ENCODE measurements at regions not wholly inside any gene's neighbourhood (a gene's known extent, or its start where the extent isn't known, plus 50 kb on each side); places are given as distances from the start of the nearest gene placed in this dataset.

DNA sequence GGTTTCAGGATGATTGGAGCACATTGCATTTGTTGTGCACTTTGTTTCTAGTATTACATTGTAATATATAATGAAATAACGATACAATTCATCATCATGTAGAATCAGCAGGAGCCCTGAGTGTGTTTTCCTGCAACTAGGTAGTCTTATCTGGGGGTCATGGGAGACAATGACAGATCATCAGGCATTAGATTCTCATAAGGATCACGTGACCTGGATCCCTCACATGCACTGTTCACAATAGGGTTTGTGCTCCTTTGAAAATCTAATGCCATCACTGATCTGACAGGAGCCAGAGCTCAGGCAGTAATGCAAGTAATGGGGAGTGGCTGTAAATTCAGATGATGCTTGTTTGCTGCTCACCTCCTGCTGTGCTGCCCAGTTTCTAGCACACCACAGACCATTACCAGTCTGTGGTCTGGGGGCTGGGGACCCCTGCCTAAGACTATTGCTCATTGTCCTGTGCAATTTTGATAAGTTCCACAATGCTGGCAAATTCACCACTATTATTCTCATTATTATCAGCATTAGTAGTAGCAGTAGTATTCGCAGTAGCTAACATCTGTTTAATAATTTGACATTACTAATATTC lies 428.7 kb upstream of the TNP1 start:
- no peak for ATAC-seq
- DNase-seq = no peak
- intact Hi-C loops (cut with micrococcal nuclease) = no loop called here

DNA sequence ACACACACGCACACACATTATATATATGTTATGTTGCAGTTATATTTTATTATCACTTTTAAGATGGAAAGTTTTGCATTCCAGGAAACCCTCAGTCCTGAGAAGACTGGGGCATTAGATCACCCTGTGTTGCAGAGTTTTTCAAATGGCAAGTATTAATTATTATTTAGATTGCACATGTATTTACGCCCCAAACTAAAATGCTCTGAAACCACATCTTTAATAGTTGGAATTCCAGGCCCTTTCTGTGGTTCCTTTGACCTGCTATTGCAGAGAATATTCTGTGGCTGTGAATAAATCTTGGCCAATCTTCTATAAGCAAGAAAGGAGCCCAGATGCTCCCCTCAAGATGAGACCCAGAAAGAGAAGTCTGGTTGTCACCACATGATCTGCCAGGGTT lies 427.0 kb upstream of the TNP1 start:
- ATAC-seq (no peak), DNase-seq (no peak)
- intact Hi-C loops (cut with micrococcal nuclease) = no loop called here

DNA sequence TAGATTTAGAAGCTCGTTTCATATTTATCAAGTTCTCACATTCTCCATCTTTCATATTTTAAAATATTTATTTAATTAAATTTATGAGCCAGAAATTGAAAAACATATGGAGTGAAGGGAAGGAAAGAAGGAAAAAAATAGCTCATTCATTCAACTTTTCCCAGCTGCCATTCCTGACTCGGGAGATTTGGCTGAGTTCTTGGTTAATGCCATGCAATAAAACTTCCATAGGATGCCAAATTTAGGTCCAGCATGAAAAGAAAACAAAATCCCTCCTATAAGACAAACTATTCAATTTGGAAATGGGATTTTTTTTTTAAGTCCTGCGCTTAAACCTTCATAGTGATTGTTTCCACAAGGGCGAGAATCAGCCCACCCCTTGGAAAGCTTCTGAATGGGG lies 426.1 kb upstream of the TNP1 start:
- DNase-seq = no peak
- no peak for ATAC-seq
- intact Hi-C loops (cut with micrococcal nuclease) = no loop called here

DNA sequence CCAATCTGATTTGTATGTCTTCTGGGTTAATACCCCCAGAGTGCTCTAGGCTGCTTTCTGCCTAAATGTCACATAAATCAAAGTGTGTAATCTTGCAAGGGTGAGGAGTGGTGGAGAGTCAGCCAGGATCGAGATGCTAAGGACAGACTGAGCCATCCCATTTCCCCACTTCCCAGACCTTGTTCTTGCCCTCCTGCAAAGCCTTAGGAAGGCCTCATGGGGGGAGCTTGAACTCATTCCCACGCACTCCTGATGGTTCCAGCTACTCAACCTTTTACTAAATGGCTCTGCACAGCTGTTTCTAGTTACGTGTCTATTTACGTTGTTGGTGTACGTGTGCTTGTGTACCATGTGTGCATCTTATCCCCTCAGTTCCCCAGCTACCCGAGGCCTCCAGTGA lies 423.6 kb upstream of the TNP1 start:
- DNase-seq (peak; percentile 28), ATAC-seq (peak; percentile 35)
- intact Hi-C loops (cut with micrococcal nuclease) = no loop called here

DNA sequence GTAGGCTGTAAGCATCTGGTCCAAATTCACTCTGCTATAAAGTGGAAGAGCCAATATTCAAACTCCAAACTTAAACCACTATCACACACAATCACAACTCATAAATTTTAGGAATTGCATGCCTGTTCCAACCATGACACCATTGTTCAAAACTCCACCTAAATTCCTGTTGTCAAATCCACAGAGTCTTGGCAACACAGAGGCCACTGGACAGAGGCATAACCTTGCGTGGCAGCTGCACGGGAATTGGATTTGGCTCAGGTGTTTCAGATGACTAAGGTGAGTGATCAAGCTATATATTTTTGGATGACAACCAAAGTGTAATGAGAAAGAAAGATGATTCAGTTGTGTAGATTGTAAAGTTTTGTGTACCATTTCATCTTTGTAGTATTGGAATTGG lies 422.7 kb upstream of the TNP1 start:
- ATAC-seq = no peak
- DNase-seq = no peak
- intact Hi-C loops (cut with micrococcal nuclease) = no loop called here

DNA sequence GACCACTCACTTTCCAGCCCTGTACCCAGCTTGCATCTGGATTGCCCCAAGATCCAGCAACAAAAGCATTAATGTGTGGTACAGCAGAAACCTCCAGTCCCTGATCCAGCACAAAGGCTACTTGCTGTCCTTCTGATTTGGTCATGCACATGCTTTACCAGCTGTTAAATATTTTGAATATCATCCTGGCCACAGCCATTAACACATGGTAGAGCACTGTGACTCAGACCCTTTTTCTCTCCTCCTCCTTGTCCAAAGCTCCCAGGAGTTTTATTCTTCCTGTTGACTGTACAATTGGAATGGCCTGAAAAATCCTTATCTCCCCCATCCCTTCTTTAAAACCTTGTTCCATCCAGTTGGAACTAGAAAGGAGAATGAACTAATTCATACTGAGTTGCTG lies 419.7 kb upstream of the TNP1 start:
- intact Hi-C loops (cut with micrococcal nuclease) = no loop called here
- ATAC-seq (peak; percentile 92), DNase-seq (no peak)

- ATAC-seq (peak; percentile 7), DNase-seq (no peak)
- intact Hi-C loops (cut with micrococcal nuclease) = no loop called here
Measured at GRCh38 chr2:217279140-217279539, 419.3 kb upstream of the TNP1 start.

- ATAC-seq = peak; percentile 32
- peak; percentile 28 for DNase-seq
- intact Hi-C loops (cut with micrococcal nuclease) = no loop called here
Measured at GRCh38 chr2:217277646-217278398, 418.0 kb upstream of the TNP1 start.

DNA sequence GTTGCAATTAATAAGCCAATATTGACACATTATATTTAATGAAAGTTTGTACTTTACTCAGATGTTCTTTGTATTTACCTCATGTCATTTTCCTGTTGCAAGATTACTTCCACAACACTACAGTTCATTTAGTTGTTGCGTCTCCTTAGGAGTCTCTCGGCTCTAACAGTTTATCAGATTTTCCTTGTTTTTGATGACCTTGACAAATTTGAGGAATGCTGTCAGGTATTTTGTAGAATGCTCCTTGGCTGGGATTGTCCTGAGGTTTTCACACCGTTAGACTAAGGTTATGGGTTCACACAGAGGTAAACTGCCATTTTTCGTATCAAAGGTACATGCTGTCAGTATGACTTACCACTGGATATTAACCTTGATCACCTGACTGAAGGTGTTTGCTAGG lies 416.6 kb upstream of the TNP1 start:
- no peak for ATAC-seq
- no peak for DNase-seq
- intact Hi-C loops (cut with micrococcal nuclease) = no loop called here

DNA sequence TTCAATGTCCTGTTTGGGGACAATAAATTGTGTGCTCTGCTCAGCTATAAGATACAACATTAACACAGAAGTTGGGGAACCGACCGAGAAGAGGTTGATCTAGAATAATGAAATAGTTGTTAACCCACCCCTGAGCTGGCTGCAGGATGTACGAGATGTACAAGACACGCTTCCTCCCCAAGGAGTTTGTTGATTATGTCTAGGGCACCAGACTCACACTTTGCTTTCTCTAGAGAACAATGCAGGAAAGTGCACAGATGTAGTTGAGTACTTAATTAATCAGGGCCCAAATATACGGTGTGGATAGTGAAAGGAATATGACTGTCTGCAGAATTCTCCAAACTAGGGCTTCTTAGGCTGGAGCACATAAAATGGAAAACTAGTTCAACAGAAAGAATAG lies 415.2 kb upstream of the TNP1 start:
- ATAC-seq = no peak
- intact Hi-C loops (cut with micrococcal nuclease) = no loop called here
- no peak for DNase-seq

- DNase-seq (no peak), ATAC-seq (no peak)
- intact Hi-C loops (cut with micrococcal nuclease) = no loop called here
Measured at GRCh38 chr2:217274578-217274977, 414.7 kb upstream of the TNP1 start.

- intact Hi-C loops (cut with micrococcal nuclease) = no loop called here
- DNase-seq = no peak
- peak; percentile 13 for ATAC-seq
Measured at GRCh38 chr2:217273851-217274250, 414.0 kb upstream of the TNP1 start.

GRCh38 chr2:217273162-217273561 lies 413.3 kb upstream of the TNP1 start:
- intact Hi-C loops (cut with micrococcal nuclease) = no loop called here
- ATAC-seq = no peak
- DNase-seq = no peak

DNA sequence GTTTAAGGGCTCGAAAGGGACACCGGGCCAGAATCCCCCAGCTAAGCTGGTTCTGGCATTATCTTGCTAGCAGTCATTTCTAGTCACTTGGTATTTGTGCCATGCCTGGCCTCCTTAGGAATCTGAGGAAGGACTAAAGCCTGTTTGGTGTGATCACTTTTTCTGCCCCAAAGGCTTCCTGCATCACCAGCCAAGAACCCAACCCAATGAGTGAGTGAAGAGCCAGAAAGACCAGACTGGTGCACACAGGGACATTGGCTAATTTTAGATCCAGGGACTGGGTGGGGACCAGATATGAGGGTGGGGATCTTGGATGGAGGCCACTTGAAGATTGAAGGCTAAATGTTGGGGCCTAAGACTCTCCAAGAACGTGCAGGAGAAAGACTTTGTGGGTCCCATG lies 411.9 kb upstream of the TNP1 start:
- intact Hi-C loops (cut with micrococcal nuclease) = no loop called here
- no peak for DNase-seq

GRCh38 chr2:217270485-217271121 lies 410.7 kb upstream of the TNP1 start:
- DNase-seq = no peak
- intact Hi-C loops (cut with micrococcal nuclease) = no loop called here

More for the DNA sequence above, 411.9 kb upstream of the TNP1 start:
- peak; percentile 69 for ATAC-seq

DNA sequence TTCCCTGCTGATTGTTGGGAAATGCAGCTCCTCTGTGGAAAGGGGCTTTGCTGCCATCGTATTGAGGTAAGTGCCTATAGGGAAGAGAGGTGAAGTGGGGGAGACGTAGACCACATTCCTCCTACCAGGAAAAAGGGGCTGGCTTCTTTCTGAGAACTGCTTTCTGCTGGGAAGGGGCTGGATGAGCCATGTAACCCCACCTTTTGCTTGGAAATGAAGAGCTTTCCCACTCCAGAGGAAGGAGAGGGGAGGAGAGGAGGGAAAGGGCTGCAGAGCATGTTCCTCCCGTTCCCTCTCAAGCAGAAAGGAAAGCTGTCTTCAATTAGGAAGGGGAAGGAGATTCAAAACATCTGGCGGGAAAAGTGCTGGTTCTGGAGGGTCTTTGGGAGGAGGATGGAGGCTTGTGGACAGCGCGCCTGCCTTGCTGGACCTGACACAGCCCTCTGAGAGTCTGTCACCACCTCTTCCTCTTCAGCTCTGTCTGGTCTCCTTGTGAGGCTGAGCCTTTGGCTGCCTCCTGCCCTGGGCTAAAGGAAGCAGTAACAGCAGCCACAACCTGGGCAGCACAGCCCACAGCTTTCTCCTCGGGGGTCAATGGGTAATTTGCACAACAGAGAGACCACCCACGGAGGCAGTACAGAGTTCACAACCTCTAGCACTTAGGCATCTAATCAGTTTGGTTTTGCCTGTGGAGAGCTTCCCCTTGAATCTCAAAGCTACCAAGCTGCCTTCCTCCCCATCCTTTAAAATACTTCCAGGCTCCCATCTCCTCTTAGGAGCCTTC lies 410.0 kb upstream of the TNP1 start:
- no peak for DNase-seq
- intact Hi-C loops (cut with micrococcal nuclease) = no loop called here
- ATAC-seq = no peak

More at GRCh38 chr2:217270485-217271121, 410.7 kb upstream of the TNP1 start:
- no peak for ATAC-seq

DNA sequence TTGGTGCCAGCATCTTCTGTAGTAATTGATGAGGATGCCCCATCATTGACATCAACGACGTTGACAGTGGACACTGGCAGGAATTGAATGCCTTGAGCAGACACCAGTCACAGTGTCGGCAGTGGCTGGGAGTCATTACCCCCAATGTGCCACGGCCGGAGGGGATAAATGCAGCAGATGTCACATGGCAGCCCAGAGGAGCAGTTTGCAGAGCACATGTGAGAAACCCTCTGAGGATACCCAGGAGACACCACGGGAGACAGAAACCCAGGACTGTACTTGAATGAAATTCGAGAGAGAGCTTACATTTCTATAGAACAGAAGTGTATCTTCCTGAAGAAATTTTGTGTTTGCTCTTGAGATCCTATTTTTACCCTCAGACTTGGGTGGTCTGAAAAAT lies 409.1 kb upstream of the TNP1 start:
- DNase-seq (no peak), ATAC-seq (no peak)
- intact Hi-C loops (cut with micrococcal nuclease) = no loop called here

DNA sequence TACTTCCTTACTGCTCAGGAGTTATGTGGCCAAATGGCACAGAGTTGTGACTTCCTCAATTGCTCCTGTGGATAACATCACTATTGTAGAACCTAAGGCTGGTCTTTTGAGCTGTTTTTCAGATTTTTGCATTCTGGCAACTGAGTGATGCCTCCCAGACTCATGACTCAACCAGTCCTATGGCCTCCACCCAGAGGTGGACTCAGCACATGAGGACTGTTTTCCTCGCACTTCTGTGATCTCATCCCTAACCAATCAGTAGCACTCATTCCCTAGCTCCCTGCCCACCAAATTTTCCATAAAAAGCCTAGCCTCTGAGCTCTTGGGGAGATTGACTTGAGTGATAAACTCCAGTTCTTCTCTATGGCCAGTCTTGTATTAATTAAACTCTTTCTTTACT lies 407.9 kb upstream of the TNP1 start:
- intact Hi-C loops (cut with micrococcal nuclease) = no loop called here
- DNase-seq (no peak), ATAC-seq (no peak)

- ATAC-seq = peak; percentile 25
Measured at GRCh38 chr2:217263756-217264155, 403.9 kb upstream of the TNP1 start.

DNA sequence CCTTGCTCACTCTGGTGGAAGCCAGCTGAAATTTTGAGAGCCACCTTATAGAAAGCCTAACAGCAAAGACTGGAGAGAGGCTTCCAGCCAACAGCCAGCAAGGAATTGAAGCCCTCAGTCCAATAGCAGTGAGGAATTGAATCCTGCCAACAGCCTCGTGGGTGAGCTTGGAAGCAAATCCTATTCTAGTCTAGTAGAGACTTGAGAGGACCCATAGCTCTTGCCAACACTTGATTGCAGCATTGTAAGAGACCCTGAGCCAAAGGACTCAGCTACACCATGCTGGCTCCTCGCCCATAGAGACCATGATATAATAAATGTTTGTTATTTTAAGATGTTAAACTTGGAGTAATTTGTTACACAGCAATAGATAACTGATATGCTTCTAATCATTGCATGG lies 403.0 kb upstream of the TNP1 start:
- DNase-seq = no peak
- intact Hi-C loops (cut with micrococcal nuclease) = no loop called here
- ATAC-seq = peak; percentile 57

More at GRCh38 chr2:217263756-217264155, 403.9 kb upstream of the TNP1 start:
- DNase-seq = no peak
- intact Hi-C loops (cut with micrococcal nuclease) = no loop called here

Measured in left ventricle myocardium superior (tissue), 1 donor.